ENCODE measurements at regions not wholly inside any gene's neighbourhood (a gene's known extent, or its start where the extent isn't known, plus 50 kb on each side); places are given as distances from the start of the nearest gene placed in this dataset.
A peak's percentile ranks its signal among the peaks of the same experiment; 100 is the strongest.

DNA sequence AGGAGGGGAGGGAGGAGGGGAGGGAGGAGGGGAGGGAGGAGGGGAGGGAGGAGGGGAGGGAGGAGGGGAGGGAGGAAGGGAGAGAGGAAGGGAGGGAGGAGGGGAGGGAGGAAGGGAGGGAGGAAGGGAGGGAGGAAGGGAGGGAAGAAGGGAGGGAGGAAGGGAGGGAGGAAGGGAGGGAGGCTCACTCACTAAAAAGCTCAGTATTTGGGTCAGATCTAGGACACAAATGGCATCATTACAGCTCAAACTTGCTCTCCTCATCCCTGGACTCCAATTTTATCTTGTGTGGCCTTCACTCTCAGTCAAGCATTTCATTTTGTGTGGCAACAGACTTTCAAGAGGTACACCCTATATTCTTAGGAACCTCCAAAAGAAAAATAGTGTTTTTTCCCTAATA, 435.4 kb downstream of the IRS1 start:
- no peak for DNase-seq

GRCh38 chr2:226362980-226363379, 436.6 kb downstream of the IRS1 start:
- DNase-seq, result no peak

- DNase-seq, result no peak
Observed at GRCh38 chr2:226360658-226361057, 439.0 kb downstream of the IRS1 start.

DNA sequence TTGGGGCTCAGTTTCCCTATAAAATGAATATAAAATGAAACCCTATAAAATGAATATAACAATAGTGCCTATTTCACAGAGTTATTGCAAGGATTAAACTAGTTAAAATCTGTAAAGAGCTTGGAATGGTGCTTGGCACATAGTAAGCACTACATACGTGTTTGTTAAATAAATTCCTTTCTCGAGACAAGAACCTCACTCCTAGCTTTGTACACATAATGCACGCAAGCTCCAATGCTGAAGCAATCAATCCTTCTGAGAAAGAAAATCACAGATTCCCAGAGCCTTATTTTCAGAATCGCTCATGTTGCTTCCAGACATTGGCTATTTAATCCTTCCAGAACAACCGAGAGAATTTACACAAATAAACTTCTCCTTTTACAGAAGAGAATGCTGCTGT, 440.9 kb downstream of the IRS1 start:
- DNase-seq, result no peak

- DNase-seq, result no peak
Observed at GRCh38 chr2:226357816-226358215, 441.8 kb downstream of the IRS1 start.

DNA sequence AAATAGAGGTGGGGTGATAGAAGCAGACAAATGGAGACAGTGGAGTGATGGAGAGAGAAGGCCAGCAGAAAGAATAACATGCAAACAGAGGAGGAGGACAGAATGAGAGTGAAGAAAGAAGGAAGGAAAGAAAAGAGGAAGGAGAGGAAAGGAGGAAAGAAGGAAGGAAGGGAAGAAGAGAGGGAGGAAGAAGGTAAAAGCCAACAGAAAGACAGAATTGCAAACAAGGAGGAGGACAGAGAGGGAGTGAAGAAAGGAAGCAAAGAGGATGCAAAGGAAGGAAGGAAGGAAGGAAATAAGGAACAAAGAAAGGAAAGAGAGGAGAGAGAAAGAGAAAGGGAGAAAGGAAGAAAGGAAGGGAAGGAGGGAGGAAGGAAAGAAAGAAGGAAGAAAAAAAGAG, 444.0 kb downstream of the IRS1 start:
- no peak for DNase-seq

GRCh38 chr2:226354434-226354833, 445.2 kb downstream of the IRS1 start:
- DNase-seq, result peak; percentile 74

GRCh38 chr2:226352941-226353560, 446.6 kb downstream of the IRS1 start:
- DNase-seq, result no peak

DNA sequence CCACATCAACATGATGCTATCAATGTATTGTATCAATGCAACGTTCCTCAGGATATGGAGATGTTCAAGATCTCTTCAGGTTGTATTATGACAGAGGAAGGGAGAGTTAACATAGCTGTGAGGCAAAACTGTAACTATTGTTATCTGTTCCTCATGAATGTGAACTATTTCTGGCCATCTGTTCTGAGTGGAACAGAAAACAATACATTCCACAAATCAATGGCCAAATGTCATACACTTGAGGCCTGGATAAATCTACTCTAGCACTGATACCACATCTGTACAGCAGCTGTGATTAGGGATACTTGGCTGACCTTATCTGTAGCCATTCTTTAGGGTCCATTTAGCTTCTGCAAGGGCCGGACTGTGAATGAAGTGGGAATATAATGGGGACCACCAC, 447.9 kb downstream of the IRS1 start:
- DNase-seq, result no peak

GRCh38 chr2:226339616-226340015, 460.0 kb downstream of the IRS1 start:
- DNase-seq, result no peak

- DNase-seq, result no peak
Observed at GRCh38 chr2:226338825-226339224, 460.8 kb downstream of the IRS1 start.

- no peak for DNase-seq
Observed at GRCh38 chr2:226337941-226338600, 461.5 kb downstream of the IRS1 start.

DNA sequence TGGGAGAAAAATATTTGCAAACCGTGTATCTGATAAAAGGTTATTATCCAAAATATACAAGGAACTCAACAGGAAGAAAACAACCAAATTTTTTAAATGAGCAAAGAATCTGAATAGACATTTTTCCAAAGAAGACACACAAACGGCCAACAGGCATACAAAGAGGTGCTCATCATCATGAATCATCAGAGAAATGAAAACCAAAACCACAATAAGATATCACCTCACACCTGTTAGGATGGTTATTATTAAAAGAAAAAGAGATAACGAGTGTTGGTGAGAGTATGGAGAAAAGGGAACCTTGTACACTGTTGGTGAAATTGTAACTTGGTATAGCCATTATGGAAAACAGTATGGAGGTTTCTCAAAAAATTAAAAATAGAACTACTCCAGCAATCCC, 463.3 kb downstream of the IRS1 start:
- DNase-seq, result no peak

DNA sequence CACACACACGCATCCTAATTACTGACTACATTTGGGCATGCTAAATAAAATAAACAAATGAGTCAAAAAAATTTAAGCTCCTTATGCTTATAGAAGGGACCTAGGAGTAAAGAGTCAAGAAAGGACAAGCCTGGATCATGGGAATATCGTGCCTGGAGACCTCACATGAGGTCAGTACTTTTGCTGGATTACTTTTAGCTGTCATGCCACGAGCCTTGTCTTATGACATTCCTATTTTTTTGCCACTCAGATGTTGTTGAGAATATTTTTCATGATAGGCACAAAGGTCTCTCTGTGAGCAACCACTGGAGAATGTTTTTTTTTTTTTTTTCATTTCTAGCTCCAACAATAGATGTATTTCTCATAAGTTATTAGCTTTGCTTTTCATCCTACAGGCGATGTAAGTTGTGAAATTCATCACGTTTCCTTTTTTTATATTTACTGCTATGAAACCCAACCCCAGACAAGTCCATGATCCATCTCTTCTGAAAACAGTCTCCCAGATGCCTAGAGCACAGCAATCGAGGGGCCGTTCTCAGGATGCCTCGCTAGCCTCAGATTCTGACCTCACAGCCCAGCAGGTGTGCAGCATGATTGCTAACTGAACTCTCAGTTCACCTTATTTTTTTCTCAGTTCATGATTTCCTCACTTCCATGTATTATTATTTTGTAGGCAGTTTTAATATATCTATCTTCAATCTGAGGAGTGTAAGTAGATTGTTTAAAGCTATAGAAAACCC, 464.5 kb downstream of the IRS1 start:
- no peak for DNase-seq

- no peak for DNase-seq
Observed at GRCh38 chr2:226333388-226333787, 466.2 kb downstream of the IRS1 start.

- DNase-seq, result peak; percentile 56
Observed at GRCh38 chr2:226330206-226330605, 469.4 kb downstream of the IRS1 start.

GRCh38 chr2:226329180-226329579, 470.4 kb downstream of the IRS1 start:
- no peak for DNase-seq

DNA sequence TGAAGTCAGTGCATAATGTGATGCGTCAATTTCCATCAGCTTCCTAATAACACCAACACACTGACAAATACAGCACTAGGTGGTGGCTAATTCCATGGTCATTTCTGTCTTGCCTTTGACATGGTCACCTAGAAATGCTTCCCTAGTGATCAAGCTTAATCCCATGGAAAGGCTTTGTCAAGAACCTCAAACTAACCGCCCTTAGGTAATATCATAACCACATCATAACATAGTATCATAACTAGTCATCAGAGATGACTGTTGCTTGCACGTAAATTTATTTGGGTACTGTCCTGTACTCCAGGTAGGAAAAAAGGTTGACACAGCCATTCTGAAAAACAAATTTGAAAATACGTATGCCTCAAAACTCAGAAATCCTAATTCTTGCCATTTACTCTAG, 471.8 kb downstream of the IRS1 start:
- DNase-seq, result no peak

GRCh38 chr2:226325526-226325925, 474.1 kb downstream of the IRS1 start:
- no peak for DNase-seq

- DNase-seq, result no peak
Observed at GRCh38 chr2:226320076-226320948, 479.3 kb downstream of the IRS1 start.

- DNase-seq, result no peak
Observed at GRCh38 chr2:226317970-226318369, 481.6 kb downstream of the IRS1 start.

- DNase-seq, result no peak
Observed at GRCh38 chr2:226313060-226313459, 486.6 kb downstream of the IRS1 start.

DNA sequence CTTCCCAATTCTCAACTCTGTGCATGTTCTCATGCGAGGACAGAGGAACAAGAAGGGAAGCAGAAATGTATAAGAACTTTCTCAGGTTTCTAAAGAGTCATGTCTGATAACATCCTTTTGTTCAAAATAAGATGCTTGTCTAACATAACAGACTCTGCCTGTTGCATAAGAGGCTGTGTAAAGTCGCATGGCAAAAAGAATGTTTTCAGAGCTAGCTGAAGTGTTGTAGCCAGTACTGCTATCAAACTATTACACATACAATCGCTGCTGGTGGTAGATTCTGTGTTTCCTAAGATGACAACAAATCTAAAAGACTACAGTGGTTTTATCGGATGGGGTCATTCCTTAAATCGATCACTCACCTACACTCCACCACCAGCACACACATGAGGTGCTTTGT, 487.5 kb downstream of the IRS1 start:
- DNase-seq, result no peak

All from fibroblast of upper back skin (primary cell).